GM19372 (cell line): ENCODE measurements at regions not wholly inside any gene's neighbourhood (a gene's known extent, or its start where the extent isn't known, plus 50 kb on each side); places are given as distances from the start of the nearest gene placed in this dataset.
"Not testable (repeated sequence)": the region's sequence is repeated elsewhere in the genome, so short reads cannot be mapped to it uniquely, and the experiment has no call there.

Source experiments
- ATAC-seq: cut with Tn5 transposase; IDR thresholded peaks from one replicate; pipeline ENCODE4 v1.9.1; 2021; ENCODE audit warnings: mild to moderate bottlenecking, low read depth, moderate library complexity; ENCODE audit not compliant: unreplicated experiment

DNA sequence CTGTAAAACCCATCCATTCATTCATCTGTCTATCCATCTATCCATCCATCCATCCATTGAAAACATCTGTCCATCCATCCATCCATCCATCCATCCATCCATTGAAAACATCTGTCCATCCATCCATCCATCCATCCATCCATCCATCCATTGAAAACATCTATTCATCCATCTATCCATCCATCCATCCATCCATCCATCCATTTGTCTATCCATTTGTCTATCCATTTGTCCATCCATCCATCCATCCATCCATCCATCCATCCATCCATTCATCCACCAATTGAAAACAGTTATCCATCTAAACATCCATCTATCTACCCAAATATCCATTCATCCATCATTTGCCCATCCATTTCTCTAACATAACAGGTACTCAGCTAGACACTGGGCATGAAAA is 145.3 kb upstream of the TBX3 start:
- not testable (repeated sequence) for ATAC-seq

DNA sequence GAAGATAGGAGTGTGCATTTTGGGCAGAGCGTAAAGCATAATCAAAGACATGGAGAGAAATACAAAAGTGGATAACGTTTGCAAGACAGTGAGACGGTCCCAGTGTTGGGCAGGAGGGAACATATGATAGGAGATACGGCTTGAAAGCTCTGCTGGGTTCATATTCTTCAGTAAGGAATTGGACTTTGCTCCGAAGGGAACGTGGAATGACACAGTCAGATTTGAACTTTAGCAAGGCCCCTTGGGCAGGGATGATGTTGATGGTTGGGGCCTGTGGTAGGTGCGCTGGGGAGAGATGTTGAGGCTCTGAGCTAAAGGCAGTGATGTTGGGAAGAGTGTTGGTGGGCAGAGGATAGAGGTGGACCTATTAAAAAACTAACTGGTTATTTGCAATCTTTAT is 143.5 kb upstream of the TBX3 start:
- no peak for ATAC-seq

DNA sequence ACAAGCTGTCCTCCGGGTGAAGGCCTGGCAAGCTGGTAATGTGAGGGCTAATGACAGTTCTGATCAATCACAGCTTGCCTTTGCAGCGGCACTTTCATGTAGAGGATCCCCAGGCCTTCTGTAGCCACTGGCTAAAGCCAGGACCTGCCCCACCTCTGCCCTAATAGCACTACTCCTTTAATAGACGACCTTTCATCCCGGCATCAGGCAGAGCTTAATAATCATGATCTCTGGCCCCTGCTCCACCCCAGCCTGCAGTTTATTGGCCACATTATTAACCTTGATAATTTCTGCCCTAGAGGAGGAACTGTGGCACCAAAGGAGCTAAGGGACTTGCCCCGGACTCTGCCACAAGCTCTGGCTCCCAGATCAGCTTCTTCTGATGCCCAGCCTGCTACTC is 142.3 kb upstream of the TBX3 start:
- ATAC-seq = no peak

DNA sequence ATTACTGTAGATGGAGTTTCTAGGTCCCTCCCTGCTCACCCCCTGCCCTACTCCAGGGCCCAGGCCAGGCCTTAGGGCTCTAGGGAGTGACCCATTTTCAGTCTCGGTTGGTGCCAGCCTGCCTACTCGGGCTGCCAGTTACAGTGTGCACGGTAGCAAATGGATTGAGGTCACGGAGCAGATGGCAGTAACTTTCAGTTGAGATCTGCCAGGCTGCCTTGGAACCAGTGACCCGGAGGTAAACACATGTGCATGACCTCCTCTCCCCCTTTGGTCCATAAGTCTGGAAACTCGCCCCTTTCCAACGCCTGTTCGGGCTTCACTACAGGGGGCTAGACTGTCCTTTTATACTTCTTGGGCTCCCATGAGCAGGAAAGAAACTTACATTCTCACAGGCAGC is 139.7 kb upstream of the TBX3 start:
- no peak for ATAC-seq

DNA sequence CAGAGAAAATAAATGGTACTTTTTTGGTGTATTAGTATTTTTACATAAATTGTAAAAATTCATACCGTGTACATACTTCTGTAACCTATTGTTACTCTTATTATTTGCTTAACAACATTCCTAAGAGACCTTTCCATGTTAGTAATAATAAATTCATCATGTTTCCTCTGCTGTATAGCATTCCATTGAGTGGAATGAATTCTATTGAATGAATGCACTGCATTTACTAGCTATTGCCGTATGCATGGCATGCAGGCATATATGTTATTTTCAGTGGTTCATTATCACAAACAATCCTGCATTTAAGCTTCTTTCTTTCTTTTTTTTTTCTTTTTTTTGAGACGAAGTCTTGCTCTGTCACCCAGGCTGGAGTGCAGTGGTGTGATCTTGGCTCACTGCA is 137.6 kb upstream of the TBX3 start:
- no peak for ATAC-seq

DNA sequence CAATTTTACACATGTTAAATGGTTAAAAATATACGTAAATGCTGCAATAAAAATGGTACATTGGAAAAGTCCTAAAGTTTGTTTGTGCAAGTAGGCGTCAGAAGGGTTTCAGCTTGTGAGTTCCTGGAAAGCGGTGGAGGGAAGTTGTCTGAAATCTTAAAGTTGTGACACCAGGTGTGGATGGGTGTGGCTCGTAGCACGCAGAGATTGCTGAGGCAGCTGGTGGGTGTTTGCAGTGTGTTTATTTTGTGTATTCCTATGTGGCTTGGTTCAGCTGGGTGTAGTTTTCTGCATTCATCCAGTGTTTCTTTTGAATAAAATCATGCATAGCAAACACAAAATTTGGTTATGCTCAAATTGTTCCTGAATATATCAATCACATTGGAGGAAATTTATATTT is 136.8 kb upstream of the TBX3 start:
- no peak for ATAC-seq

DNA sequence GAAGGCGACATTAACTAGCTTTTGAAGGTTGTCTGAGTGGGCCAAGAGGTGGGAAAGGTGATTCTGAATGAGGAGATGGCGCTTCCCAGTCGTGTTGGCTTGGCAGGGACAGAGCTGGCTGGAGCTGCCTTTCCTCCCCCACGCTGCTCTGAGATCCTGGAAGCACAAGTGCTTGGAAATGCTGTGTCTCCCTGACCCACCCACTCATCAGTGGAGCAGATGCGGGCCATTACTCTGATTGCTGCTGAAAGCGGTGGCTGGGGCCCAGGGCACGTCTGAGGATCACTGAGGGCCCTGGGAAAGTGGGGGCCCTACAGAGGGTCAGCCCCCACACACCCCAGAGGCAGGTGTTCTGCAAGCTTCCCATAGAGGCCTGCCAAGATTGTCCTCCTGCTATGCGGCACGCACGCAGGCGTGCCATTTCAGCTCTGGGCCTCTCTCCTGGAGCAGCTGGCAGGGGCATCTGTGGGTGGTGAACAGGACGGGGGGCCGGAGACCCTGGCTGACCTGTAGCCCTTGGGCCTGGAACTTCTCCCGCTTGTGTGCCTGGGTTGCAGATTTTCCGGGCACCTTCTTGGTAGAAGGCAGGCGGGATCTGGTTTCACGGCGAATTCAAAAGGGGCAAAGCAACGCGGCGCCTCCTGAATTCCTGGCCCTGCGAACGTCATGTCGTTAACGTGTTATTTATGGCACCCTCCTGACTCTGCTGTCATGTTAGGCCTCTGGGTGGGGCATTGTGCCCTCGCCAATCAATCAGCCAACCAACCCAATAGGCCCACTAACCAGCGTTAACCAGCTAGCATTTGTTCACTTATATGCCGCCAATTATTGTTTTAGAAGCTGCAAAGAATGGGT is 133.8 kb upstream of the TBX3 start:
- no peak for ATAC-seq

DNA sequence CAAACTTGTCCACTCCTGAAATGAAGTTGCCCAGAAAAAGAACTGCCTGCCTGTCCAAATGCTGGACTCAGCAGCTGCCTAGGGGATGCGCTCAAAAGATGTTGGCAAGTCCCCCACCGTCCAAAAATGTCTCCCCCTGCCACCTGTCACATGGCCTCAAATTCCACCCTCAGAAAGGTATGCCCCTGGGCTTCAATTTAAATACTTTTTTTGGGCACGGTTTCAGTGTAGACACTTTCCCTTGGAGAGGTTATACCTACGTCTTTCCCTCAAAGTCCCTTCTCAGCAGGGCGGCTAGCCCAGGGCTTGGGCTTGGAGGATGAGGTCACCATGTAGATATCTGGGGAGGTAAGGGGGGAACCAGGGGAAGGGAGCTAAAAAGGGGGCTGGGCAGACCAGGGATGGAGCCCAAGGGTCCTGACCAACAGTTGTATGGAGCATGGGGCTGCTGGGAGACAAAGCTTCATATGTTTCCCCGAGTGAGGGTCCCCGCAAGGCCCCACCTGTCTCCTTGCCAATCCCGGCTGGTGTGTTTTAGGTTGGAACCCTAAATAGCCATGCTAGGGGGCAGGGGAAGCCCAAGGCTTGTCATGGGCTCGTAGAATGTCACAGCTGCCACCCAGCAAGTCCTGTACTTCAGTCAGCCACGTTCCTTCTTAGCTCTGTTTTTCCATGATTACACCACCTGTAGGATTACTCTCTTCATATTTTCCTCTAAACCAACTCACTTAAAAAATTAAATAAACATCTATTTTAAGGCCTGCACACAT is 131.2 kb upstream of the TBX3 start:
- no peak for ATAC-seq

DNA sequence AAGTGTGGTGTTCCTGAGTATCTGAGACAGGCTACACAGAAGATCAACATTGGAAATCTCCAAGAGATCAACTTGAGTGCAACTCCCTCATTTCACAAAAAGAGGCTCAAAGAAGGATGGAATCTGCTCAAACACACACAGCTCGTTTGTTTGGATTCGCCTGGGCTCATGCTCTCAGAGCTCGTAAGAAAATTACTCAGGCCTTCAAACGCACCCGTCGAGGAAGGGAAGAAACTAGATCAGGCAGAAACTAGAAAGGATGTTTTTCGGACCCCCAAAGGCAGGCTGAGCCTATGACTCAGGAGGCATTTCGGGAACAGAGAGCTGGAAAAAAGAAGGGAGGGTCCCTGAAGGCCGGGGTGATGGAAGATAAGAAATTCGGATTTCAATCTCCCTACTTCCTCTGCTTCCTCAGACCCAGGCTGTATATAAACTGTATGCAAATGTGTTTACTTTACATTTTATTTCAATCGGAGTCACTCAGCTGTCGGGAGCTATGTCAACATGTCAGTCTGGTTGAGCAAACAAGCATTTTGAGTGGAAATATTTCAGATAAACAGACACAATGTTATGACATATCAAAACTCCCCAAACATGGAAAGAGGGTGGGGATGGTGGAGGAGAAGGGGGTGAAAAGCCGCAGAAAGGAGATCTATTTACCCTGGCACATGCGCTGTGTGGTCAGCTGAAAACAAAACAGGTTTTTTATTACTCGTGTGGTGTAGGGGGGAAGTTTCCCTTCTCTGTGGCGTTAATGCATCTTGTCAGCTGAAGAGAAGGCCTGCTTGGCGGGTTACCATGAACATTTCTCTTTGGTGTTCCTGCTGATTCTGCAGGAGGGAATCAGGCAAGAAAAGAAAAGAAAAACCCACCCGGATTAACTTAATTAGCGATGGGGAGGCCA is 129.1 kb upstream of the TBX3 start:
- no peak for ATAC-seq

DNA sequence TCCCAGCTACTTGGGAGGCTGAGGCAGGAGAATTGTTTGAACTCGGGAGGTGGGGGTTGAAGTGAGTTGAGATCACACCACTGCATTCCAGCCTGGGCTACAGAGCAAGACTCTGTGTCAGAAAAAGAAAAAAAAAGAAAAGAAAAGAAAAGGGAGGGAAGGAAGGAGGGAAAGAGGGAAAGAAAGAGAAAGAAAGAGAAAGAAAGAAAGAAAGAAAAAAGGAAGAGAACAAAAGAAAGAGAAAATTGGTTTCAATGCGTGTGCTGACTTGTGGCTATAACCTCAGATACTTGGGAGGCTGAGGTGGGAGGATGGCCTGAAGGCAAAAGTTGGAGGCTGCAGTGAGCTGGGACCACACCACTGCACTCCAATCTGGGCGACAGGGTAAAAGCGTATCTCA is 128.4 kb upstream of the TBX3 start:
- no peak for ATAC-seq

DNA sequence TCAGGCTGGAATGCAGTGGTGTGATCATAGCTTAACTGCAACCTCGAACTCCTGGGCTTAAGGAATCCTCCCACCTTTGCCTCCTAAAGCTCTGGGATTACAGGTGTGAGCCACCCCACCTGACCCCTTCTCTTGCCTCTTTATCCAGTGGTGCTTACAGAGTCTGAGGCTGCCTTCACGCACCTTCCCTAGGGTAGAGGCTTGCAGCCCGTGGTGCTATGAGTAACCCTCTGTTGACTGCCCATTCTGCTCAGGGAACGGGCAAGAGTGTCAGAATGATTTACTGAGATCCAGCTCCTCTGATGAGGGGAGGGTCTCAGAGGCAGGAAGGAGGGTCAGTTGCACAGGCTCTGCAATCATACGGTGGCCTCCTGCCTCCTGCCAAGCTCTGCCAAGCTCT is 125.1 kb upstream of the TBX3 start:
- ATAC-seq = no peak

DNA sequence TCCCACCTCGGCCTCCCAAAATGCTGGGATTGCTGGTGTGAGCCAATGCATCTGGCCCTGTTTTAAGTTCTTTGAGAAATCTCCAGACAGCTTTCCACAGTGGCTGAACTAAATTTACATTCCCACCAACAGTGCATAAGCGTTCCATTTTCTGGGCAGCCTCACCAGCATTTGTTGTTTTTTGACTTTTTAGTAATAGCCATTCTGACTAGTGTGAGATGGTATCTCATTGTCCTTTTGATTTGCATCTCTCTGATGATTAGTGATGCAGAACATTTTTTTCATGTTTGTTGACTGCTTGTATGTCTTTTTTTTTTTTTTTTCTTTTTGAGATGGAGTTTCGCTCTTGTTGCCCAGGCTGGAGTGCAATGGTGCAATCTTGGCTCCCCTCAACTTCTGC is 117.4 kb upstream of the TBX3 start:
- ATAC-seq = not testable (repeated sequence)

DNA sequence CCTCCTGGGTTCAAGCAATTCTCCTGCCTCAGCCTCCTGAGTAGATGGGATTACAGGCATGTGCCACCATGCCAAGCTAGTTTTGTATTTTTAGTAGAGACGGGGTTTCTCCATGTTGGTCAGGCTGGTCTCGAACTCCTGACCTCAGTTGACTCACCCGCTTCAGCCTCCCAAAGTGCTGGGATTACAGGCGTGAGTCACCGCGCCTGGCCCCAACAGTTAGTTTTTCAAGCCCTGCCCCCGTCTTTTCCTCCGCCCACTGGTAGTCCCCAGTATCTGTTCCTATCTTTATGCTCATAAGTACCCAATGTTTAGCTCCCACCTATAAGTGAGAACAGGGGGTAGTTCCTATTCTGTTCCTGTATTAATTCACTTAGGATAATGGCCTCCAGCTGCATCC is 116.6 kb upstream of the TBX3 start:
- ATAC-seq = not testable (repeated sequence)

DNA sequence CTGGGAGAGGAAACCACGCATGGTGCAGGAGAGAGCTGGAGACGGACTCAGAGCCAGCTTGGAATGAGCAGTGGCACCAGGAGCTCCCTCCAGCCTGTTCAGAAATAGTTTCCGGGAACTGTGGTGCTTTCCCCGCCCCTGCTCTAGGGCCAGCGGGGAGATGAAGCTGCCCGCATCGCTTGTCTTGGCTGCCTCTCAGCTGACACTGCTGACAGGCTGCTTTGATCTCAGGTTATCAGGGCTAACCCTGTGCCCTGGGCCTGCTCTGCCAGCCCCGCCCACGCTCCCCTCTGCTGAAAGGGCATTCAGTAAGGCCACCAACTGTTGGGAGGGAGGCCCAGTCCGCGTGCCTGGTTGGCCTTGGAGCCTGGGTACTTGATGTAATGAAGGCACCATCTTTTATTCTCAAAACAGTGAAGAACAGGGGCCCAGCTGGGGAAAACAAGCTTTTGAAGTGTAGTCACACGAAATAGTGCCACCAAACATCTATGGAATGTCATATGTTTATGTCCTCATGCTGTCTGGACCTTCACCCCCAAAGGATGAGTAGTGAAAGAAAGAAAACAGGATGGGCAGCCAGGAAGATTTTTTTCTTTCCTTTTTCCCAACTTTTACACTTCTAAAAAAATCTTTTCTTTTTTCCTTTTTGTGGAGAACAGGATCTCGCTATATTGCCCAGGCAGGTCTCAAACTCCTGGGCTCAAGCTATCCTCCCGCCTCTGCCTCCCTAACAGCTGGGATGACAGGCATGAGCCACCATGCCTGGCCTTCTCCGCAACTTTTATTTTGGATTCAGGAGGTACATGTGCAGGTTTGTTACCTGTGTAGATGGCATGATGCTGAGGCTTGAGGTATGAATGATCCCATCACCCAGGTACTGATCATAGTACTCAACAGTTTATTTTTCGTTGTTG is 115.9 kb upstream of the TBX3 start:
- ATAC-seq = no peak

DNA sequence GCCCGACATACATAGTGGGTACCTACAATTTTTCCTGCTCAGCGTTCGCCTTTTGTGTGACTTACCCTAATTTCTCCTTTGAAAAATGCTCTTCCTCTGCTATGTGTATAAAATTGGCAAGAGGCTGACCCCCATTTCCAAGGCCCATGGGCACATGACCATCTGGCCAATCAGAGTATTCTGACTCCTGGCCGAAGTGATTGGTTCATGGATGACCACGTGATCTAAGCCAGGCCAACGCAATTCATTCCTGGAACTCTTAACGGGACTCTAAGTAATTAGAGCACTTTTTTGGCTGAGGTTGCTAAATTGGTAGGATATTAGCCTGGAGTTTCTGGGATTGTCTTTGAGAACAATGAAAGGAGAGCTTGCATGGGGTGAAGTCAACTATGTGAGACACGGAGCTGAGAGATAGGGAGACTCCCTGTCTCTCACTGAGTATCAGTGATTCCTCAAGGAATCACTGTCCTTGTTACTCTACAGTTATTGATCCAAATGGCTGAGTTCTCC is 110.1 kb upstream of the TBX3 start:
- ATAC-seq = no peak

DNA sequence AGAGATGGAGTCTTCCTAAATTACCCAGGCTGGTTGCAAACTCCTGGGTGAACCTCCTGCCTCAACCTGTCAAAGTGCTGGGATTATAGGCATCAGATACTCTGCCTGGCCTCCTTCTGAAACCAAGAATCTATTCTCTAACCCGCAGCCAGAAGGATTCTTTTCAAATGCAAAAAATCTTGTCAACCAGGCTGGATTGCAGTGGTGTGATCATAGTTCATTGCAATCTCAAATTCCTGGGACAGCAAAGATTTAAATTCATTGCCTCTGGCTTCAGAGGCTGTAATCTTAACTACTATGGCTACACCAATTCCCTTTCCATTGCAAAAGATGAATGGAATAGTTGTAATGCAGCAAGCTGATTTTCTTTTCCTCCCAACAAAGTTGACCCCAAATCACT is 106.3 kb upstream of the TBX3 start:
- ATAC-seq = no peak

DNA sequence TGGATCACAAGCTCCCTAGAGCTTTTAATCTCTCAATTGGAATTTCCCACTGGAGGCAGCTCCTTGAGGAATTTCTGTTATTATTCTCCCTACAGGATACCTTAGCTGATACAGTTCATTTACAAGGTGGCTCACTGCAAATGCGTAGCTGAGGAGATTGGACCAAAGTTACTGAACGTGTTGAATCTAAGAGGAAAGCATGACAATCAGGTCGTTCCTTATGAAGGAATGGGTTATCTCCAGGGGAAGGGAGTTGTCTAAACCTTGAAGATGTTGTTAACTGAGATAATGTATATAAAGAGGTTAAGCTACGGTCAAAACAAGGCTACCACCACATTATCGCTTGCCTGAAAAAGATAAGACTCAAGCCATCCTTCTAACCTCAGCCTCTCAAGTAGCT is 105.8 kb upstream of the TBX3 start:
- no peak for ATAC-seq

DNA sequence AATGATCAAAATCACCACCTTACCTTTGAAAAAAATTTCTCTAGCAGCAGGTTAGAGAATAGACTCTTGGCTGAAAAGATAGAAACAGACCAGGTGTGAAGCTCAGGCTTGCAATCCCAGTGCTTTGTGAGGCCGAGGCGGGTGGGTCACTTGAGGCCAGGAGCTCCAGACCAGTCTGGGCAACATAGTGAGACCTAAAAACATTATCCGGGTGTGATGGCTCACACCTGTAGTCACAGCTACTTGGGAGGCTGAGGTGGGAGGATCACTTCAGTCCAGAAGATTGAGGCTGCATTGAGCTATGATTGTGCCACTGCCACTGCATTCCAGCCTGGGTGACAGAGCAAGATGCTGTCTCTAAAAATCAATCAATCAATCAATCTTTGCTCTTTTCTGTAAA is 105.3 kb upstream of the TBX3 start:
- ATAC-seq = no peak

DNA sequence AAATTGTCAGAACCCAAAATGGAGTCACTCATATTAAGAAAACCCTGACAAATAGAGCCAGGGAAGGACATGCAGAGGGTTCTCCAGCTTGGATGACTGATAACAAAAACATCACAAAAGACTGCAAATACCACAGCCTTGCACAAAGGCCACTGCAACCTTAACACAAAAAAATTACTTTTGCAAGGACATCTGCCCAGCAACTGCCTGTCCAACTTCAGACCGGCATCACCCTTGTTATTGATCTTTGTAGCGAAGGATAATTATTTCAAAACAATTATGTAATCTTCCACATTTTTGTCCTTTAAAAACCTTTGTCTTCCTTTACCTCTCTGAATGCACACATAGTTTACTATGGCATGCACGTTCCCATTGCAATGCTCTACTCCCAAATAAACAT is 100.6 kb upstream of the TBX3 start:
- no peak for ATAC-seq
